GM23338 (cell line): ENCODE measurements at regions not wholly inside any gene's neighbourhood (a gene's known extent, or its start where the extent isn't known, plus 50 kb on each side); places are given as distances from the start of the nearest gene placed in this dataset.
"Not testable (repeated sequence)": the region's sequence is repeated elsewhere in the genome, so short reads cannot be mapped to it uniquely, and the experiment has no call there.

Source experiments
- ATAC-seq: fragments of 200-7000 bp; cut with Tn5 transposase; 3 replicates; pipeline ENCODE4 v1.9.1; 2020
- DNase-seq: peaks from one replicate; pipeline ENCODE4 v3.0.0-alpha.2; 2015; ENCODE audit warnings: low spot score
- H2AFZ ChIP-seq: fragments of 200-600 bp; sonication (generic); 2 replicates; pipeline ENCODE4 v1.8.0; 2016; ENCODE audit warnings: antibody characterized with exemption, mild to moderate bottlenecking, moderate library complexity
- H3F3A ChIP-seq: fragments of 200-600 bp; sonication (generic); replicated peaks from 2 replicates; pipeline ENCODE4 v1.8.0; 2017; ENCODE audit warnings: antibody characterized with exemption, mixed run types, low read depth
- H3K27ac ChIP-seq: fragments of 200-600 bp; sonication (generic); 2 replicates; pipeline ENCODE4 v1.6.1; 2016; ENCODE audit warnings: low read depth
- H3K27me3 ChIP-seq: fragments of 200-600 bp; sonication (generic); 2 replicates; pipeline ENCODE4 v1.8.0; 2016; ENCODE audit warnings: mild to moderate bottlenecking, mixed run types, moderate library complexity; ENCODE audit not compliant: insufficient read depth
- H3K36me3 ChIP-seq: fragments of 200-600 bp; sonication (generic); 2 replicates; pipeline ENCODE4 v1.8.0; 2016; ENCODE audit warnings: mild to moderate bottlenecking; ENCODE audit not compliant: insufficient read depth
- H3K4me1 ChIP-seq: fragments of 200-600 bp; sonication (generic); 2 replicates; pipeline ENCODE4 v1.8.0; 2016; ENCODE audit warnings: mild to moderate bottlenecking, moderate library complexity; ENCODE audit not compliant: insufficient read depth
- H3K4me2 ChIP-seq: fragments of 200-600 bp; sonication (generic); 2 replicates; pipeline ENCODE4 v1.7.1; 2017; ENCODE audit warnings: mixed run types
- H3K4me3 ChIP-seq: fragments of 200-600 bp; sonication (generic); 2 replicates; pipeline ENCODE4 v1.6.1; 2016; ENCODE audit warnings: mixed run types
- H3K79me2 ChIP-seq: fragments of 200-600 bp; sonication (generic); replicated peaks from 2 replicates; pipeline ENCODE4 v1.8.0; 2017; ENCODE audit warnings: mild to moderate bottlenecking; ENCODE audit not compliant: insufficient read depth
- H3K9me2 ChIP-seq: fragments of 200-600 bp; sonication (generic); 2 replicates; pipeline ENCODE4 v1.8.0; 2017; ENCODE audit not compliant: insufficient read depth
- H4K20me1 ChIP-seq: fragments of 200-600 bp; sonication (generic); replicated peaks from 2 replicates; pipeline ENCODE4 v1.8.0; 2017; ENCODE audit warnings: mild to moderate bottlenecking; ENCODE audit not compliant: insufficient read depth
- H3K27ac Mint-ChIP-seq: 2 replicates; pipeline ENCODE4 v1.8.0; 2020; ENCODE audit warnings: inconsistent platforms, mild to moderate bottlenecking, moderate library complexity, mixed read lengths
- H3K27me3 Mint-ChIP-seq: 3 replicates; pipeline ENCODE4 v1.8.0; 2022; ENCODE audit warnings: low read depth, mild to moderate bottlenecking, moderate library complexity, mixed read lengths, inconsistent platforms; ENCODE audit not compliant: insufficient read depth, poor library complexity
- H3K36me3 Mint-ChIP-seq: 3 replicates; pipeline ENCODE4 v1.8.0; 2021; ENCODE audit warnings: low read depth, mild to moderate bottlenecking, inconsistent platforms, moderate library complexity, mixed read lengths
- H3K4me1 Mint-ChIP-seq: 3 replicates; pipeline ENCODE4 v1.8.0; 2020; ENCODE audit warnings: mild to moderate bottlenecking, inconsistent platforms, mixed read lengths
- H3K4me3 Mint-ChIP-seq: 3 replicates; pipeline ENCODE4 v1.8.0; 2021; ENCODE audit warnings: moderate library complexity, mild to moderate bottlenecking, inconsistent platforms, mixed read lengths
- H3K9me3 Mint-ChIP-seq: 3 replicates; pipeline ENCODE4 v1.8.0; 2020; ENCODE audit warnings: moderate library complexity, mild to moderate bottlenecking, inconsistent platforms, mixed read lengths
- CREB1 ChIP-seq: fragments of 250-450 bp; sonication (Bioruptor Pico); IDR thresholded peaks from 2 replicates; pipeline ENCODE4 v1.5.0; 2020; ENCODE audit warnings: low read depth, mild to moderate bottlenecking, moderate library complexity
- NANOG ChIP-seq: IDR thresholded peaks from 2 replicates; pipeline ENCODE4 v1.6.1; 2016; ENCODE audit warnings: antibody characterized with exemption, borderline replicate concordance
- POLR2AphosphoS5 ChIP-seq: IDR thresholded peaks from 2 replicates; pipeline ENCODE4 v1.6.1; 2016; ENCODE audit warnings: antibody characterized with exemption, low read depth
- STAT1 ChIP-seq: IDR thresholded peaks from one replicate; pipeline ENCODE4 v1.6.1; 2016; ENCODE audit warnings: antibody characterized with exemption; ENCODE audit not compliant: unreplicated experiment
- ZNF114 ChIP-seq: fragments of 250-450 bp; sonication (Bioruptor Pico); IDR thresholded peaks from 2 replicates; pipeline ENCODE4 v1.5.0; 2020; ENCODE audit warnings: mild to moderate bottlenecking, moderate library complexity
- ZNF331 ChIP-seq: fragments of 250-450 bp; sonication (Bioruptor Pico); IDR thresholded peaks from 2 replicates; pipeline ENCODE4 v1.5.0; 2020; ENCODE audit warnings: low read depth, mild to moderate bottlenecking, moderate library complexity
- TF ChIP-seq, protein P1 (sequence below): fragments of 250-450 bp; sonication (Bioruptor Pico); IDR thresholded peaks from 2 replicates; pipeline ENCODE4 v1.5.0; 2020; ENCODE audit warnings: mild to moderate bottlenecking, moderate library complexity
- TF ChIP-seq, protein P2 (sequence below), 2 experiments: fragments of 200-600 bp in 1 of 2; sonication (generic) in 1 of 2; conservative IDR thresholded peaks; 2 replicates each; pipeline versions ENCODE4 v1.5.1 to v1.6.1; 2016 to 2017; ENCODE audit warnings: antibody characterized with exemption in 2 of 2, low read depth in 2 of 2, mild to moderate bottlenecking in 2 of 2, moderate library complexity in 1 of 2

DNA sequence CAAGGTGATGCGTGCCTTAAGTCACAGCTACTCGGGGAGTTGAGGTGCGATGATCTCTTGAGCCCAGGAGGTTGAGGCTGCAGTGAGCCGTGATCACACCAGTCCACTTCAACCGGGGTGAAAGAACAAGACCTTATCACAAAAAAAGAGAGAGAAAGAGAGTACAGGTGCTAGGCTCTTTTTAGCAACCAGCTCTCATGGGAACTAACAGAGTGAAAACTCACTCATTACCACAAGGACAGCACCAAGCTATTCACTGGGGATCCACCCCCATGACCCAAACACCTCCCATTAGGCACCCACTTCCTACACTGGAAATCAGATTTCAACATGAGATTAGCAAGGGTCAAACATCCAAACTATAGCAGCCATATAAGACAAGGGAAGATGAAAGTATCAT is 164.2 kb downstream of the NDUFA12 start (continued):
- TF ChIP-seq, protein P1, sequence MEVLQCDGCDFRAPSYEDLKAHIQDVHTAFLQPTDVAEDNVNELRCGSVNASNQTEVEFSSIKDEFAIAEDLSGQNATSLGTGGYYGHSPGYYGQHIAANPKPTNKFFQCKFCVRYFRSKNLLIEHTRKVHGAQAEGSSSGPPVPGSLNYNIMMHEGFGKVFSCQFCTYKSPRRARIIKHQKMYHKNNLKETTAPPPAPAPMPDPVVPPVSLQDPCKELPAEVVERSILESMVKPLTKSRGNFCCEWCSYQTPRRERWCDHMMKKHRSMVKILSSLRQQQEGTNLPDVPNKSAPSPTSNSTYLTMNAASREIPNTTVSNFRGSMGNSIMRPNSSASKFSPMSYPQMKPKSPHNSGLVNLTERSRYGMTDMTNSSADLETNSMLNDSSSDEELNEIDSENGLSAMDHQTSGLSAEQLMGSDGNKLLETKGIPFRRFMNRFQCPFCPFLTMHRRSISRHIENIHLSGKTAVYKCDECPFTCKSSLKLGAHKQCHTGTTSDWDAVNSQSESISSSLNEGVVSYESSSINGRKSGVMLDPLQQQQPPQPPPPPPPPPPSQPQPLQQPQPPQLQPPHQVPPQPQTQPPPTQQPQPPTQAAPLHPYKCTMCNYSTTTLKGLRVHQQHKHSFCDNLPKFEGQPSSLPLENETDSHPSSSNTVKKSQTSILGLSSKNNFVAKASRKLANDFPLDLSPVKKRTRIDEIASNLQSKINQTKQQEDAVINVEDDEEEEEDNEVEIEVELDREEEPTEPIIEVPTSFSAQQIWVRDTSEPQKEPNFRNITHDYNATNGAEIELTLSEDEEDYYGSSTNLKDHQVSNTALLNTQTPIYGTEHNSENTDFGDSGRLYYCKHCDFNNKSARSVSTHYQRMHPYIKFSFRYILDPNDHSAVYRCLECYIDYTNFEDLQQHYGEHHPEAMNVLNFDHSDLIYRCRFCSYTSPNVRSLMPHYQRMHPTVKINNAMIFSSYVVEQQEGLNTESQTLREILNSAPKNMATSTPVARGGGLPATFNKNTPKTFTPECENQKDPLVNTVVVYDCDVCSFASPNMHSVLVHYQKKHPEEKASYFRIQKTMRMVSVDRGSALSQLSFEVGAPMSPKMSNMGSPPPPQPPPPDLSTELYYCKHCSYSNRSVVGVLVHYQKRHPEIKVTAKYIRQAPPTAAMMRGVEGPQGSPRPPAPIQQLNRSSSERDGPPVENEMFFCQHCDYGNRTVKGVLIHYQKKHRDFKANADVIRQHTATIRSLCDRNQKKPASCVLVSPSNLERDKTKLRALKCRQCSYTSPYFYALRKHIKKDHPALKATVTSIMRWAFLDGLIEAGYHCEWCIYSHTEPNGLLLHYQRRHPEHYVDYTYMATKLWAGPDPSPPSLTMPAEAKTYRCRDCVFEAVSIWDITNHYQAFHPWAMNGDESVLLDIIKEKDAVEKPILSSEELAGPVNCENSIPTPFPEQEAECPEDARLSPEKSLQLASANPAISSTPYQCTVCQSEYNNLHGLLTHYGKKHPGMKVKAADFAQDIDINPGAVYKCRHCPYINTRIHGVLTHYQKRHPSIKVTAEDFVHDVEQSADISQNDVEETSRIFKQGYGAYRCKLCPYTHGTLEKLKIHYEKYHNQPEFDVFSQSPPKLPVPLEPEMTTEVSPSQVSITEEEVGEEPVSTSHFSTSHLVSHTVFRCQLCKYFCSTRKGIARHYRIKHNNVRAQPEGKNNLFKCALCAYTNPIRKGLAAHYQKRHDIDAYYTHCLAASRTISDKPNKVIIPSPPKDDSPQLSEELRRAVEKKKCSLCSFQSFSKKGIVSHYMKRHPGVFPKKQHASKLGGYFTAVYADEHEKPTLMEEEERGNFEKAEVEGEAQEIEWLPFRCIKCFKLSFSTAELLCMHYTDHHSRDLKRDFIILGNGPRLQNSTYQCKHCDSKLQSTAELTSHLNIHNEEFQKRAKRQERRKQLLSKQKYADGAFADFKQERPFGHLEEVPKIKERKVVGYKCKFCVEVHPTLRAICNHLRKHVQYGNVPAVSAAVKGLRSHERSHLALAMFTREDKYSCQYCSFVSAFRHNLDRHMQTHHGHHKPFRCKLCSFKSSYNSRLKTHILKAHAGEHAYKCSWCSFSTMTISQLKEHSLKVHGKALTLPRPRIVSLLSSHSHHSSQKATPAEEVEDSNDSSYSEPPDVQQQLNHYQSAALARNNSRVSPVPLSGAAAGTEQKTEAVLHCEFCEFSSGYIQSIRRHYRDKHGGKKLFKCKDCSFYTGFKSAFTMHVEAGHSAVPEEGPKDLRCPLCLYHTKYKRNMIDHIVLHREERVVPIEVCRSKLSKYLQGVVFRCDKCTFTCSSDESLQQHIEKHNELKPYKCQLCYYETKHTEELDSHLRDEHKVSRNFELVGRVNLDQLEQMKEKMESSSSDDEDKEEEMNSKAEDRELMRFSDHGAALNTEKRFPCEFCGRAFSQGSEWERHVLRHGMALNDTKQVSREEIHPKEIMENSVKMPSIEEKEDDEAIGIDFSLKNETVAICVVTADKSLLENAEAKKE (CRISPR knock-in tag): no peak
- TF ChIP-seq ZNF331 (CRISPR knock-in tag) (no peak), POLR2AphosphoS5 (no peak), NANOG (no peak), STAT1 (no peak), CREB1 (CRISPR knock-in tag) (no peak), ZNF114 (CRISPR knock-in tag) (no peak)
- TF ChIP-seq, protein P2, sequence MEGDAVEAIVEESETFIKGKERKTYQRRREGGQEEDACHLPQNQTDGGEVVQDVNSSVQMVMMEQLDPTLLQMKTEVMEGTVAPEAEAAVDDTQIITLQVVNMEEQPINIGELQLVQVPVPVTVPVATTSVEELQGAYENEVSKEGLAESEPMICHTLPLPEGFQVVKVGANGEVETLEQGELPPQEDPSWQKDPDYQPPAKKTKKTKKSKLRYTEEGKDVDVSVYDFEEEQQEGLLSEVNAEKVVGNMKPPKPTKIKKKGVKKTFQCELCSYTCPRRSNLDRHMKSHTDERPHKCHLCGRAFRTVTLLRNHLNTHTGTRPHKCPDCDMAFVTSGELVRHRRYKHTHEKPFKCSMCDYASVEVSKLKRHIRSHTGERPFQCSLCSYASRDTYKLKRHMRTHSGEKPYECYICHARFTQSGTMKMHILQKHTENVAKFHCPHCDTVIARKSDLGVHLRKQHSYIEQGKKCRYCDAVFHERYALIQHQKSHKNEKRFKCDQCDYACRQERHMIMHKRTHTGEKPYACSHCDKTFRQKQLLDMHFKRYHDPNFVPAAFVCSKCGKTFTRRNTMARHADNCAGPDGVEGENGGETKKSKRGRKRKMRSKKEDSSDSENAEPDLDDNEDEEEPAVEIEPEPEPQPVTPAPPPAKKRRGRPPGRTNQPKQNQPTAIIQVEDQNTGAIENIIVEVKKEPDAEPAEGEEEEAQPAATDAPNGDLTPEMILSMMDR (conservative IDR thresholded peaks at IDR 0.05; ENCODE audit: low read depth in 2 of 2): no peak

DNA sequence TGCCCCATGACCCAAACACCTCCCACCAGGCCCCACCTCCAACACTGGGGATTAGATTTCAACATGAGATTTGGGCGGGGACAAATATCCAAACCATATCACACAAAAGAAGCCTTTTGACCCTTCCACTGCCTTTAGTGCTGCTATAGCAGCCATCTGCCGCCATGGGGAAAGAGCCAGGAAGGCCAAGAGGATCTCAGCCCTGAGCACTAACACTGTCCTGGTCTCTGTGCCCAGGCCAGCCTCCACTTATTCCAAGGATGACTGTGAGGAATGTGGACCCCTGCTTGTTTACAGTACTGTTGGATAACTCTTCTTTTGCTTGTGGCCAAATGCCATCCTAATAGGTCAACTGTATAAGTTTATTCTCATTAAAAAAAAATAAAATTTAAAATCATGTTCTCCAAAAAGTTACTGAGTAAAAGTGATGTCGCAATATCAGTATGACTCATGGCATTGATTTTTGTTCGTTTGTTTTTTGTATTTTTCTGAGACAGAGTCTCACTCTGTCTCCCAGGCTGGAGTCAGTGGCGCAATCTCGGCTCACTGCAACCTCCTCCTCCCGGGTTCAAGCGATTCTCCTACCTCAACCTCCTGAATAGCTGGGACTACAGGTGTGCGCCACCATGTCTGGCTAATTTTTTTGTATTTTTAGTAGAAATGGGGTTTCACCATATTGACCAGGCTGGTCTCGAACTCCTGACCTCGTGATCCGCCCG is 166.4 kb downstream of the NDUFA12 start:
- not testable (repeated sequence) for H3K27me3 ChIP-seq, H3K36me3 Mint-ChIP-seq, DNase-seq, H3K36me3 ChIP-seq, H4K20me1 ChIP-seq, H3K27ac ChIP-seq, H3K79me2 ChIP-seq, H3K4me3 ChIP-seq, H3K9me2 ChIP-seq, ATAC-seq, H3K4me2 ChIP-seq, H3F3A ChIP-seq, H3K27ac Mint-ChIP-seq, H2AFZ ChIP-seq, H3K27me3 Mint-ChIP-seq, H3K4me3 Mint-ChIP-seq
- Mint-ChIP-seq H3K9me3 (peaks cover 14% of the 10 kb centered on the region; the same call in 2 of the 3 replicates), H3K4me1 (peaks cover 16% of the 10 kb centered on the region)
- peaks cover 16% of the 10 kb centered on the region for H3K4me1 ChIP-seq
